ENCODE measurements at regions not wholly inside any gene's neighbourhood (a gene's known extent, or its start where the extent isn't known, plus 50 kb on each side); places are given as distances from the start of the nearest gene placed in this dataset.

DNA sequence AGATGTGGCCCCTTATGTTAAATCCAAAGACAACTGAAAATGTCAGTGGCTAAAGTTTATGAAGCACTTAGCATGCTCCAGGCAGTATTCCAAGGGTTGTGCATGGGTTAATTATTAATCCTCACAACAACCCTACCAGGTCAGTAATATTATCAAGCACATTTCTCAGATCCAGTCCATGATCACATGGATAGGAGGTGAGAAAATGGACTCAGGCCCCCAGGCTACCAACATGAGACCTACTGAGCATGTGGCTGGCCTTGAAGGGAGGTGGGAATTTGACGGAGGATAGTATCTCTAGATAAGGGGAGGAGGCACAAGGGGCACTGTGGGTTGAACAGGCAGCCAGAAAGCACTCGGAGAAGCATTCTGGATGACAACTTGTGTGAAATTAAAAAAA lies 412.0 kb downstream of the MEIS1 start:
- Histone ChIP-seq H3K9me3 (no peaks in the 10 kb centered on the region), H3K36me3 (no peaks in the 10 kb centered on the region), H3K4me3 (no peak overlapping the region), H3K27ac (no peak overlapping the region), H3K4me1 (no peaks in the 10 kb centered on the region), H3K27me3 (no peaks in the 10 kb centered on the region)
- TF ChIP-seq EP300 (IDR thresholded peaks at IDR 0.05) (no peak), POLR2AphosphoS5 (IDR thresholded peaks at IDR 0.05) (no peak), POLR2A (IDR thresholded peaks at IDR 0.05) (no peak)
- TF ChIP-seq, protein P1, sequence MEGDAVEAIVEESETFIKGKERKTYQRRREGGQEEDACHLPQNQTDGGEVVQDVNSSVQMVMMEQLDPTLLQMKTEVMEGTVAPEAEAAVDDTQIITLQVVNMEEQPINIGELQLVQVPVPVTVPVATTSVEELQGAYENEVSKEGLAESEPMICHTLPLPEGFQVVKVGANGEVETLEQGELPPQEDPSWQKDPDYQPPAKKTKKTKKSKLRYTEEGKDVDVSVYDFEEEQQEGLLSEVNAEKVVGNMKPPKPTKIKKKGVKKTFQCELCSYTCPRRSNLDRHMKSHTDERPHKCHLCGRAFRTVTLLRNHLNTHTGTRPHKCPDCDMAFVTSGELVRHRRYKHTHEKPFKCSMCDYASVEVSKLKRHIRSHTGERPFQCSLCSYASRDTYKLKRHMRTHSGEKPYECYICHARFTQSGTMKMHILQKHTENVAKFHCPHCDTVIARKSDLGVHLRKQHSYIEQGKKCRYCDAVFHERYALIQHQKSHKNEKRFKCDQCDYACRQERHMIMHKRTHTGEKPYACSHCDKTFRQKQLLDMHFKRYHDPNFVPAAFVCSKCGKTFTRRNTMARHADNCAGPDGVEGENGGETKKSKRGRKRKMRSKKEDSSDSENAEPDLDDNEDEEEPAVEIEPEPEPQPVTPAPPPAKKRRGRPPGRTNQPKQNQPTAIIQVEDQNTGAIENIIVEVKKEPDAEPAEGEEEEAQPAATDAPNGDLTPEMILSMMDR (IDR thresholded peaks at IDR 0.05), result no peak
- no peak for DNase-seq (ENCODE audit: low spot score in 2 of 2)
- WGBS, result 91% methylated on average over 2 of the region's 2 CpGs

DNA sequence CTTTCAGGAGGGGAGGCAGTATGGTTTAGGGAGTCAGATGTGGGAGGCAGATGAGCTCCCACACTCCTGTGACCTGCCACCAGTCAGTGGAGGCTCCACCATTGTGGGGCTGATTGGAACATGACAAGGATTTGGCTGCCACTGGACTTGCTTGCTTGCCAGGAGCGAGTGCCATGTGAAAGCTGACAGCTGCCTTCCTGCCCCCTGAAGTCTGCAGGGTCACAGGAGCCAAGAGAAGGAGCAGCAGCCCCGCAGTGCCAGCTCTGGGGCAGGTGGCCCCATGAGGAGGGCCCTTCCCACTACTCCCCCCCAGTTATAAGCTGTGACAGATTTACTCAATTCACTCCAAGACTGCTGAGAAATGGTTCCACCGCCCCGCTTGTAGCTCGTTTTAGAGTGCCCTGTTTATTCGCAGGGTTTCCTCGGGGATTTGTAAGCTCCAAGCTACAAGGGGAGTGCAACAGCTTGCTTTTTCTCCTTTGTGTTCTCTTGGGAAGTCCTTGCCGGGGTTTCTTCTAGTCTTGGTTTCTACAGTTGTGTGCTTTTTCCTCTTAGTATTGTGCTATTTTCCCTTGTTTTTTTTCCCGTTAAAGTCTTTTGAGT lies 414.3 kb downstream of the MEIS1 start:
- H3K9me3 ChIP-seq, result no peaks in the 10 kb centered on the region
- H3K4me3 ChIP-seq, result no peak overlapping the region
- WGBS, result 83% methylated on average over 9 of the region's 9 CpGs
- H3K4me1 ChIP-seq, result no peaks in the 10 kb centered on the region
- DNase-seq (ENCODE audit: low spot score in 2 of 2), result no peak
- H3K27me3 ChIP-seq, result no peaks in the 10 kb centered on the region
- no peaks in the 10 kb centered on the region for H3K36me3 ChIP-seq
- no peak overlapping the region for H3K27ac ChIP-seq
- TF ChIP-seq POLR2AphosphoS5 (IDR thresholded peaks at IDR 0.05) (no peak), EP300 (IDR thresholded peaks at IDR 0.05) (no peak), POLR2A (IDR thresholded peaks at IDR 0.05) (no peak)
- TF ChIP-seq, protein P1 (IDR thresholded peaks at IDR 0.05), result no peak

- no peak overlapping the region for H3K27ac ChIP-seq
These were observed 415.5 kb downstream of the MEIS1 start for GRCh38 chr2:66850376-66850775.

GRCh38 chr2:66851449-66851872 lies 416.5 kb downstream of the MEIS1 start:
- H3K36me3 ChIP-seq, result no peaks in the 10 kb centered on the region
- H3K9me3 ChIP-seq, result no peaks in the 10 kb centered on the region
- no peak for TF ChIP-seq POLR2A (IDR thresholded peaks at IDR 0.05)
- TF ChIP-seq, protein P1 (IDR thresholded peaks at IDR 0.05), result no peak
- TF ChIP-seq POLR2AphosphoS5 (IDR thresholded peaks at IDR 0.05), result no peak
- no peak for TF ChIP-seq EP300 (IDR thresholded peaks at IDR 0.05)
- H3K4me1 ChIP-seq, result no peaks in the 10 kb centered on the region
- H3K27me3 ChIP-seq, result no peaks in the 10 kb centered on the region
- H3K27ac ChIP-seq, result no peak overlapping the region
- WGBS, result 58% methylated on average over 1 of the region's 1 CpG
- no peak overlapping the region for H3K4me3 ChIP-seq
- DNase-seq (ENCODE audit: low spot score in 2 of 2), result no peak

More at GRCh38 chr2:66850376-66850775, 415.5 kb downstream of the MEIS1 start:
- TF ChIP-seq POLR2A (IDR thresholded peaks at IDR 0.05) (no peak), EP300 (IDR thresholded peaks at IDR 0.05) (no peak), POLR2AphosphoS5 (IDR thresholded peaks at IDR 0.05) (no peak)
- TF ChIP-seq, protein P1 (IDR thresholded peaks at IDR 0.05), result no peak
- no peak for DNase-seq (ENCODE audit: low spot score in 2 of 2)
- H3K9me3 ChIP-seq, result no peaks in the 10 kb centered on the region
- no peaks in the 10 kb centered on the region for H3K27me3 ChIP-seq
- H3K4me3 ChIP-seq, result no peak overlapping the region
- 86% methylated on average over 8 of the region's 10 CpGs for WGBS
- H3K36me3 ChIP-seq, result no peaks in the 10 kb centered on the region
- no peaks in the 10 kb centered on the region for H3K4me1 ChIP-seq

DNA sequence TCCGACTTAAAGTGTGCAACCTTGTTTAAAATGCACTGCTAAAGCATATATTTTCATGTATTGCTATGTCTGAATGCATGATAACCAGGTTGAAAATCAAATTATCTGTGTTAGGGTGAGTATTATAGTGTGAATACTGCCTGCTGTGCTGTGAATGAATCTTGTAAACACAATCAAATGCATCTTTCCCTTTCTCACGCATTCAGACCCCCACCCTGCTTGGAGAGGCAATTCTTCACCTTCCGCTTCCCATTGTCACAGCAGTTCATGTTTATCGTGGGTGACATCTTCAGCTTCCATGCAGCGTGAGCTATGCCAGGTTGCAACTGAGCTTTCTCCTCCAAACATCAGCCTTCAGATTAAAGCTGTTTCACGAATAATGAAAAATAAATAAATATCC lies 418.0 kb downstream of the MEIS1 start:
- no peak overlapping the region for H3K4me3 ChIP-seq
- WGBS, result 90% methylated on average over 6 of the region's 6 CpGs
- H3K27me3 ChIP-seq, result no peaks in the 10 kb centered on the region
- H3K9me3 ChIP-seq, result no peaks in the 10 kb centered on the region
- H3K4me1 ChIP-seq, result no peaks in the 10 kb centered on the region
- H3K36me3 ChIP-seq, result no peaks in the 10 kb centered on the region
- DNase-seq (ENCODE audit: low spot score in 2 of 2), result no peak
- TF ChIP-seq POLR2A (IDR thresholded peaks at IDR 0.05) (no peak), EP300 (IDR thresholded peaks at IDR 0.05) (no peak), POLR2AphosphoS5 (IDR thresholded peaks at IDR 0.05) (no peak)
- TF ChIP-seq, protein P1 (IDR thresholded peaks at IDR 0.05), result no peak
- no peak overlapping the region for H3K27ac ChIP-seq
